ENCODE measurements at regions not wholly inside any gene's neighbourhood (a gene's known extent, or its start where the extent isn't known, plus 50 kb on each side); places are given as distances from the start of the nearest gene placed in this dataset.

GRCh38 chr9:26165426-26165825, 487.2 kb upstream of the TUSC1 start:
- Histone ChIP-seq H3K4me3 (ENCODE audit: control insufficient read depth in 1 of 2, extremely low read depth in 1 of 2, low read length in 1 of 2) (no peak overlapping the region), H3K27ac (ENCODE audit: low read length) (no peak overlapping the region), H3K36me3 (ENCODE audit: control insufficient read depth in 2 of 2, extremely low read depth in 1 of 2, insufficient read depth in 1 of 2, low read length in 1 of 2) (no peaks in the 10 kb centered on the region), H3K4me1 (ENCODE audit: control insufficient read depth in 1 of 2, extremely low read depth in 1 of 2, insufficient read depth in 2 of 2, low read length in 2 of 2) (no peaks in the 10 kb centered on the region), H3K9me3 (no peaks in the 10 kb centered on the region), H3K27me3 (replicated peaks in 1 of 2; ENCODE audit: control insufficient read depth in 2 of 2, extremely low read depth in 1 of 2, insufficient read depth in 2 of 2, low read length in 1 of 2) (no peaks in the 10 kb centered on the region)
- Mint-ChIP-seq H3K27ac (no peak overlapping the region), H3K4me3 (no peak overlapping the region), H3K36me3 (no peaks in the 10 kb centered on the region), H3K27me3 (no peaks in the 10 kb centered on the region), H3K9me3 (peaks cover 13 to 23% (median 17%) of the 10 kb centered on the region in 3 donors), H3K4me1 (no peaks in the 10 kb centered on the region)
- no peak for DNase-seq
- WGBS (ENCODE audit: insufficient coverage) = no CpG with 5 or more reads among the region's 3 CpGs
- ATAC-seq (replicated peaks in 1 of 4) = no peak
- POLR2A ChIA-PET = no interaction called here
- CTCF ChIA-PET = no interaction called here

DNA sequence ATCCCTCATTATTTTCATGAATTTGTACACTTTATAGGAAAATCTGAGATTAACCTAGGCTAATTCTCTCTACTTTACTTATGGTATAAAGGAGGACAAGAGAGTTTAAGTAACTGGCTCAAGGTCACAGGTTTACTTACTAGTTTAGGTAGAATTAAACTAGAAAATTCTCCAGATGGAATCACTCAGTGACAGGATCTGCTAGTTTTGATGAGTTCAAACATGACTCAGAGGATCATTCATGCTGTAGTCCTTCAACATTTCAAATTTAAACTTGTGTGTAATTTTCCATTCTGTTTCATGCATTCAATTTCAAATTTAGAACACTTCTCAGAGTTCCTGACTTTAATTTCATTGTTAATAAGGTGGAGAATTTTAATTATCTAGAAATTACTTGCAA, 485.7 kb upstream of the TUSC1 start:
- H3K9me3 Mint-ChIP-seq = peaks cover 12 to 18% (median 18%) of the 10 kb centered on the region in 3 donors
- no peaks in the 10 kb centered on the region for H3K27me3 Mint-ChIP-seq
- ChIA-PET POLR2A (no interaction called here), CTCF (no interaction called here)
- H3K4me1 ChIP-seq (ENCODE audit: control insufficient read depth in 1 of 2, extremely low read depth in 1 of 2, insufficient read depth in 2 of 2, low read length in 2 of 2) = no peaks in the 10 kb centered on the region
- DNase-seq = no peak
- ATAC-seq (replicated peaks in 1 of 4) = no peak
- no peaks in the 10 kb centered on the region for H3K27me3 ChIP-seq (replicated peaks in 1 of 2; ENCODE audit: control insufficient read depth in 2 of 2, extremely low read depth in 1 of 2, insufficient read depth in 2 of 2, low read length in 1 of 2)
- no peaks in the 10 kb centered on the region for H3K4me1 Mint-ChIP-seq
- no peak overlapping the region for H3K27ac ChIP-seq (ENCODE audit: low read length)
- no peak overlapping the region for H3K27ac Mint-ChIP-seq
- no peak overlapping the region for H3K4me3 ChIP-seq (ENCODE audit: control insufficient read depth in 1 of 2, extremely low read depth in 1 of 2, low read length in 1 of 2)
- no peak overlapping the region for H3K4me3 Mint-ChIP-seq
- no peaks in the 10 kb centered on the region for H3K36me3 Mint-ChIP-seq
- no peaks in the 10 kb centered on the region for H3K9me3 ChIP-seq
- H3K36me3 ChIP-seq (ENCODE audit: control insufficient read depth in 2 of 2, extremely low read depth in 1 of 2, insufficient read depth in 1 of 2, low read length in 1 of 2) = no peaks in the 10 kb centered on the region

GRCh38 chr9:26159575-26160392, 481.5 kb upstream of the TUSC1 start:
- Mint-ChIP-seq H3K27ac (no peak overlapping the region), H3K9me3 (peaks cover 8 to 14% (median 12%) of the 10 kb centered on the region in 3 donors), H3K36me3 (no peaks in the 10 kb centered on the region), H3K4me1 (no peaks in the 10 kb centered on the region), H3K27me3 (no peaks in the 10 kb centered on the region), H3K4me3 (no peak overlapping the region)
- Histone ChIP-seq H3K9me3 (no peaks in the 10 kb centered on the region), H3K27ac (ENCODE audit: low read length) (no peak overlapping the region), H3K27me3 (replicated peaks in 1 of 2; ENCODE audit: control insufficient read depth in 2 of 2, extremely low read depth in 1 of 2, insufficient read depth in 2 of 2, low read length in 1 of 2) (no peaks in the 10 kb centered on the region), H3K4me1 (ENCODE audit: control insufficient read depth in 1 of 2, extremely low read depth in 1 of 2, insufficient read depth in 2 of 2, low read length in 2 of 2) (no peaks in the 10 kb centered on the region), H3K4me3 (ENCODE audit: control insufficient read depth in 1 of 2, extremely low read depth in 1 of 2, low read length in 1 of 2) (no peak overlapping the region), H3K36me3 (ENCODE audit: control insufficient read depth in 2 of 2, extremely low read depth in 1 of 2, insufficient read depth in 1 of 2, low read length in 1 of 2) (no peaks in the 10 kb centered on the region)
- CTCF ChIA-PET = no interaction called here
- DNase-seq (no peak), ATAC-seq (replicated peaks in 1 of 4) (no peak)
- no CpG with 5 or more reads among the region's 2 CpGs for WGBS (ENCODE audit: insufficient coverage)
- POLR2A ChIA-PET = no interaction called here

DNA sequence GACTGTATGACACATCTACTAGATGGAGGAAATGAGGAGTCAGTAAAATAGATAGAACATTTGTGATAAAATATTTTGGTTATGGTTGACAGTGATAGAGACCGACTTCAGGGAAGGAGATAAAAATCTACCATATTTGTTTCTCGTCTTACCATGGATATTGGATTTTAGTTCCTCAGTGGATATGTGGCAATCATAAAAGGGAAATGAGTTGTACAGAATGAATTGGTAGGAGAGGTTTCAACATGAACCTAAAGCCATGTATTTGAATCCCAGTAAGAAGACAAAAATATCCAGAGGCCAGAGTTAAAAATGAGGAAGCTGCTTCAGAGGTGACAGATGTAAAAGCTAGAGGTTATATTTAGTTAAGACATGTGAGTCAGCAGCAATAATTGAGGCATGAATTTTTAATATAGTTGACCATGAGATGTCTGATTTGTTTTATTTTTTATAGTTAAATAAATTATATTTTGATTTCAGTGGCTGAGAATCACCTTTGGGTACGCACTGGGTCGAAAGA, 480.4 kb upstream of the TUSC1 start:
- H3K4me1 ChIP-seq (ENCODE audit: control insufficient read depth in 1 of 2, extremely low read depth in 1 of 2, insufficient read depth in 2 of 2, low read length in 2 of 2) = no peaks in the 10 kb centered on the region
- ChIA-PET CTCF (no interaction called here), POLR2A (no interaction called here)
- H3K4me3 Mint-ChIP-seq = no peak overlapping the region
- ATAC-seq (replicated peaks in 1 of 4) (no peak), DNase-seq (no peak)
- no peaks in the 10 kb centered on the region for H3K9me3 ChIP-seq
- H3K27me3 ChIP-seq (replicated peaks in 1 of 2; ENCODE audit: control insufficient read depth in 2 of 2, extremely low read depth in 1 of 2, insufficient read depth in 2 of 2, low read length in 1 of 2) = no peaks in the 10 kb centered on the region
- H3K36me3 ChIP-seq (ENCODE audit: control insufficient read depth in 2 of 2, extremely low read depth in 1 of 2, insufficient read depth in 1 of 2, low read length in 1 of 2) = no peaks in the 10 kb centered on the region
- no peaks in the 10 kb centered on the region for H3K36me3 Mint-ChIP-seq
- peaks cover 8 to 14% (median 10%) of the 10 kb centered on the region in 3 donors for H3K9me3 Mint-ChIP-seq
- H3K27ac ChIP-seq (ENCODE audit: low read length) = no peak overlapping the region
- no peaks in the 10 kb centered on the region for H3K4me1 Mint-ChIP-seq
- WGBS (ENCODE audit: insufficient coverage) = no CpG with 5 or more reads among the region's 4 CpGs
- no peak overlapping the region for H3K4me3 ChIP-seq (ENCODE audit: control insufficient read depth in 1 of 2, extremely low read depth in 1 of 2, low read length in 1 of 2)
- H3K27ac Mint-ChIP-seq = no peak overlapping the region
- no peaks in the 10 kb centered on the region for H3K27me3 Mint-ChIP-seq

DNA sequence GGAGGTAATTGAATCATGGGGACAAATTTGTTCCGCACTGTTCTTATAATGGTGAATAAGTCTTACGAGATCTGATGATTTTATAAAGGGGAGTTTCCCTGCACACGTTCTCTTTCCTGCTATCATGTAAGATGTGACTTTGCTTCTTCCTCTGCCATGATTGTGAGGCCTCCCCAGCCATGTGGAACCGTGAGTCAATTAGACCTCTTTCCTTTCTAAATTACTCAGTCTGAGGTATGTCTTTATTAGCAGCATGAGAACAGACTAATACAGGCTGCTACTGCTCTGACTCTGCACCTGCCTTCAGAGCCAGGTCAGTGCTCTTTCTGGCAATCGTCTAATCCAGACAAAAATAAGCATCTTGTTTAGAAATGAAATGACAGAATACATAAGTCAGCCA, 479.2 kb upstream of the TUSC1 start:
- Histone ChIP-seq H3K9me3 (no peaks in the 10 kb centered on the region), H3K4me3 (ENCODE audit: control insufficient read depth in 1 of 2, extremely low read depth in 1 of 2, low read length in 1 of 2) (no peak overlapping the region), H3K4me1 (ENCODE audit: control insufficient read depth in 1 of 2, extremely low read depth in 1 of 2, insufficient read depth in 2 of 2, low read length in 2 of 2) (no peaks in the 10 kb centered on the region), H3K36me3 (ENCODE audit: control insufficient read depth in 2 of 2, extremely low read depth in 1 of 2, insufficient read depth in 1 of 2, low read length in 1 of 2) (no peaks in the 10 kb centered on the region), H3K27ac (ENCODE audit: low read length) (no peak overlapping the region), H3K27me3 (replicated peaks in 1 of 2; ENCODE audit: control insufficient read depth in 2 of 2, extremely low read depth in 1 of 2, insufficient read depth in 2 of 2, low read length in 1 of 2) (no peaks in the 10 kb centered on the region)
- no peaks in the 10 kb centered on the region for H3K4me1 Mint-ChIP-seq
- DNase-seq (no peak), ATAC-seq (replicated peaks in 1 of 4) (no peak)
- no peak overlapping the region for H3K4me3 Mint-ChIP-seq
- 40% methylated on average over 1 of the region's 5 CpGs for WGBS (ENCODE audit: insufficient coverage)
- CTCF ChIA-PET = no interaction called here
- no peak overlapping the region for H3K27ac Mint-ChIP-seq
- peaks cover 8 to 22% (median 10%) of the 10 kb centered on the region in 3 donors for H3K9me3 Mint-ChIP-seq
- no peaks in the 10 kb centered on the region for H3K36me3 Mint-ChIP-seq
- POLR2A ChIA-PET = no interaction called here
- H3K27me3 Mint-ChIP-seq = no peaks in the 10 kb centered on the region

DNA sequence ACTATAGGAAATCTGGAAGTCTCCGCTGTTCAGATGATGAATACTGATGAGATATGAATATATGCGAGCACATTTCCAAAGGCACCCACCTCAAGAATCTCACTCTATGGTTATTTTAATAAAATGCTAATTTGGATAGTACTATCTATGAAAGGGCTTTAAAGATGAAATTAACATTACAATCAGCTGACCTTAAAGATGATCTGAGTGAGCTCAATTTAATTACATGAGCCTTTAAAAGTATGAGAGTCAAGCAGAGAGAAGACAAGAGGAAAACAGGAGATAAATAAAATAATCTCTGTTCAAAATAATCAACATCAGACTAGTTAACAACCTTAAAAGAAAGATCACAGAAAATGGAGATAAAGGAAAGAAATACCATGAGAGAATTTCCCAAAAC, 474.1 kb upstream of the TUSC1 start:
- no peaks in the 10 kb centered on the region for H3K9me3 ChIP-seq
- Mint-ChIP-seq H3K4me3 (no peak overlapping the region), H3K27me3 (no peaks in the 10 kb centered on the region), H3K9me3 (peaks cover 0 to 28% (median 3%) of the 10 kb centered on the region in 3 donors), H3K27ac (no peak overlapping the region), H3K36me3 (no peaks in the 10 kb centered on the region), H3K4me1 (no peaks in the 10 kb centered on the region)
- no peak overlapping the region for H3K27ac ChIP-seq (ENCODE audit: low read length)
- no peaks in the 10 kb centered on the region for H3K27me3 ChIP-seq (replicated peaks in 1 of 2; ENCODE audit: control insufficient read depth in 2 of 2, extremely low read depth in 1 of 2, insufficient read depth in 2 of 2, low read length in 1 of 2)
- no peak overlapping the region for H3K4me3 ChIP-seq (ENCODE audit: control insufficient read depth in 1 of 2, extremely low read depth in 1 of 2, low read length in 1 of 2)
- POLR2A ChIA-PET = no interaction called here
- ATAC-seq (replicated peaks in 1 of 4) (no peak), DNase-seq (no peak)
- no peaks in the 10 kb centered on the region for H3K4me1 ChIP-seq (ENCODE audit: control insufficient read depth in 1 of 2, extremely low read depth in 1 of 2, insufficient read depth in 2 of 2, low read length in 2 of 2)
- H3K36me3 ChIP-seq (ENCODE audit: control insufficient read depth in 2 of 2, extremely low read depth in 1 of 2, insufficient read depth in 1 of 2, low read length in 1 of 2) = no peaks in the 10 kb centered on the region
- no CpG with 5 or more reads among the region's 2 CpGs for WGBS (ENCODE audit: insufficient coverage)
- CTCF ChIA-PET = no interaction called here

- WGBS (ENCODE audit: insufficient coverage) = no CpG with 5 or more reads among the region's 2 CpGs
- H3K36me3 ChIP-seq (ENCODE audit: control insufficient read depth in 2 of 2, extremely low read depth in 1 of 2, insufficient read depth in 1 of 2, low read length in 1 of 2) = no peaks in the 10 kb centered on the region
- H3K27ac Mint-ChIP-seq = no peak overlapping the region
- no peak overlapping the region for H3K4me3 ChIP-seq (ENCODE audit: control insufficient read depth in 1 of 2, extremely low read depth in 1 of 2, low read length in 1 of 2)
- ChIA-PET POLR2A (no interaction called here), CTCF (no interaction called here)
- ATAC-seq (replicated peaks in 1 of 4) (no peak), DNase-seq (no peak)
- peaks cover 4 to 23% (median 4%) of the 10 kb centered on the region in 3 donors for H3K9me3 Mint-ChIP-seq
- H3K27me3 Mint-ChIP-seq = no peaks in the 10 kb centered on the region
- H3K9me3 ChIP-seq = no peaks in the 10 kb centered on the region
- no peaks in the 10 kb centered on the region for H3K4me1 ChIP-seq (ENCODE audit: control insufficient read depth in 1 of 2, extremely low read depth in 1 of 2, insufficient read depth in 2 of 2, low read length in 2 of 2)
- no peak overlapping the region for H3K4me3 Mint-ChIP-seq
- H3K4me1 Mint-ChIP-seq = no peaks in the 10 kb centered on the region
- H3K27me3 ChIP-seq (replicated peaks in 1 of 2; ENCODE audit: control insufficient read depth in 2 of 2, extremely low read depth in 1 of 2, insufficient read depth in 2 of 2, low read length in 1 of 2) = no peaks in the 10 kb centered on the region
- no peak overlapping the region for H3K27ac ChIP-seq (ENCODE audit: low read length)
- no peaks in the 10 kb centered on the region for H3K36me3 Mint-ChIP-seq
Measured at GRCh38 chr9:26148128-26148527, 469.9 kb upstream of the TUSC1 start.
